Spleen (tissue), 7 donors: ENCODE measurements at regions not wholly inside any gene's neighbourhood (a gene's known extent, or its start where the extent isn't known, plus 50 kb on each side); places are given as distances from the start of the nearest gene placed in this dataset.

Experiments
- CTCF ChIP-seq, 11 experiments: fragments of 200-600 bp in 7 of 11; fragments of 450-650 bp in 4 of 11; sonication (generic) in 4 of 11; IDR thresholded peaks in 8 of 11; conservative IDR thresholded peaks in 3 of 11; 1 replicate in 7 of 11; 2 replicates in 4 of 11; pipeline versions ENCODE4 v1.4.0 to v1.8.0; 2016 to 2021; ENCODE audit warnings: antibody characterized with exemption in 11 of 11, inconsistent platforms in 4 of 11, mild to moderate bottlenecking in 1 of 11
- POLR2A ChIP-seq, 3 donors: fragments of 450-650 bp; IDR thresholded peaks; one replicate each; pipeline ENCODE4 v1.5.1; 2017; ENCODE audit warnings: antibody characterized with exemption in 3 of 3, mild to moderate bottlenecking in 1 of 3
- POLR2AphosphoS5 ChIP-seq, 3 donors: sonication (generic); formaldehyde crosslinking; IDR thresholded peaks; one replicate each; pipeline ENCODE4 v1.5.1; 2017; ENCODE audit warnings: antibody characterized with exemption in 3 of 3
- donor health status: DM: no; HTN: no; CAD: no; lungs with moderate emphysema.
- donor health status: DM: no; HTN: no; CAD: no.
- donor health status: DM: no; HTN: no; CAD: no.

DNA sequence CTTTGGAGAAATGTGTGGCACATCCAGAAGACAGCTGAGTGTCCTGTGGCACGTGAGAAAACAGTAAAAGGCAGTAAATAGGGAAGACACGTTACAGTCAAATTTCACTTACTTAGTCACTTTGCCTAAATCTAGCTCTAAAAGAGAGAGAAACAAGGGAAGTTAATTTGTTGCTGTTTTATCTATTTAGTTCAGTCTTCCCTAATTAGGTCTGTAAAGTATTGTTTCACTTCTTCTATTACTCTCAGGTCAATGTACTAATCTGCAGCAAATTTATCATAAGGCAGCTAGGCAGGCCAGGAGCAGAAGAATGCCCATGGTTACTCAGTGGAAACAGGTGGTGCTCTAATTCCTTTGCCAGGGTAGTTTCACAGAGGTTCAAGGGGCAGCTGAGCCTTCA lies 124.3 kb upstream of the CNR1 start:
- TF ChIP-seq CTCF (IDR thresholded peaks at IDR 0.05 in 8 of 11, conservative IDR thresholded peaks at IDR 0.05 in 3 of 11) = no peak
- no peak for TF ChIP-seq POLR2A (IDR thresholded peaks at IDR 0.05)
- no peak for TF ChIP-seq POLR2AphosphoS5 (IDR thresholded peaks at IDR 0.05)
